ENCODE measurements at regions not wholly inside any gene's neighbourhood (a gene's known extent, or its start where the extent isn't known, plus 50 kb on each side); places are given as distances from the start of the nearest gene placed in this dataset.

GRCh38 chr2:226660526-226660925, 139.1 kb downstream of the IRS1 start:
- TF ChIP-seq CTCF (IDR thresholded peaks at IDR 0.05) (no peak), REST (IDR thresholded peaks at IDR 0.05; ENCODE audit: insufficient read depth in 1 of 2, low read depth in 2 of 2, low read length in 1 of 2) (no peak)

All from Panc1 (cell line).